Dendritic cell treated with granulocyte-macrophage colony-stimulating factor and Interleukin-4, amounts not matched to agents 40 ng/mL and 50 ng/mL, for 4 days (primary cell): ENCODE measurements at regions not wholly inside any gene's neighbourhood (a gene's known extent, or its start where the extent isn't known, plus 50 kb on each side); places are given as distances from the start of the nearest gene placed in this dataset.
A peak's percentile ranks its signal among the peaks of the same experiment; 100 is the strongest.

ENCODE experiments used
- H3K27ac Mint-ChIP-seq: one replicate; pipeline ENCODE4 v1.8.0; 2022; ENCODE audit warnings: mild to moderate bottlenecking, mixed read lengths
- H3K27me3 Mint-ChIP-seq: one replicate; pipeline ENCODE4 v1.8.0; 2022; ENCODE audit warnings: mild to moderate bottlenecking, mixed read lengths
- H3K36me3 Mint-ChIP-seq: one replicate; pipeline ENCODE4 v1.8.0; 2022; ENCODE audit warnings: low read depth, mixed read lengths
- H3K4me1 Mint-ChIP-seq: one replicate; pipeline ENCODE4 v1.8.0; 2022; ENCODE audit warnings: low read depth, mixed read lengths
- H3K4me3 Mint-ChIP-seq: one replicate; pipeline ENCODE4 v1.8.0; 2022; ENCODE audit warnings: mild to moderate bottlenecking, moderate library complexity, mixed read lengths
- H3K9me3 Mint-ChIP-seq: one replicate; pipeline ENCODE4 v1.8.0; 2022; ENCODE audit warnings: mixed read lengths
- intact Hi-C: fragments of 100-400 bp; cut with micrococcal nuclease; formaldehyde crosslinking; loops from one replicate; pipeline ENCODE4 v1.15.0; 2022

DNA sequence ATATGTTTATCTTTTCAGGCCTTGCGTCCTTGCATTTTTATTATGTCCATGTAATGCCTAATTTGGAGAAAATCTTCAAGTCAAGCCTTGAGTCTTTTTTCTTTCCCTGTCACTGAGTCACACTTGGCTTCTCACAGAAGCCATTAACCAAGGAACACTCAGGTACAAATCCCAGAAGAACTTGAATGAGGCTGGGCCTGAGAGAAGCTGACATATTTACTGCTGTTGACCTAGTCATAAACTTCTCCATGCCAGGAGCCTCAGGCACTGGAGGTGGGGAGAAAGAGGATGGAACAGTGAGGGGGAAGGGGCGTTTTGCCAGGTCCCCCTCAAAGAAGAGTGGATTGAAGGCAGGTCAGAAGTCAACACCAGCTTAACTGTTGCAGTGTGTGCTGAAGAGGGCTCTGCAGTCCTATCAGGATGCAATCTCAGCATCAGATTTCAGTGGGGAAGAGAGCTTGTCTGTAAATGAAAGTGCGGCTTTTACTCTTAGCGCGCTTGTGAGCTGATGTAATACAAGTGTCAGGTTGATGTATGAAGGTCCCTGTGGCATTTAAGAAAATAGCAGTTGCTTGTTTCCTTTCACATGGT lies 526.0 kb downstream of the ETS1 start:
- Mint-ChIP-seq H3K27me3 (no peaks in the 10 kb centered on the region), H3K9me3 (no peaks in the 10 kb centered on the region), H3K36me3 (no peaks in the 10 kb centered on the region), H3K27ac (no peak overlapping the region), H3K4me1 (no peaks in the 10 kb centered on the region), H3K4me3 (no peak overlapping the region)
- intact Hi-C loops, result no loop called here

DNA sequence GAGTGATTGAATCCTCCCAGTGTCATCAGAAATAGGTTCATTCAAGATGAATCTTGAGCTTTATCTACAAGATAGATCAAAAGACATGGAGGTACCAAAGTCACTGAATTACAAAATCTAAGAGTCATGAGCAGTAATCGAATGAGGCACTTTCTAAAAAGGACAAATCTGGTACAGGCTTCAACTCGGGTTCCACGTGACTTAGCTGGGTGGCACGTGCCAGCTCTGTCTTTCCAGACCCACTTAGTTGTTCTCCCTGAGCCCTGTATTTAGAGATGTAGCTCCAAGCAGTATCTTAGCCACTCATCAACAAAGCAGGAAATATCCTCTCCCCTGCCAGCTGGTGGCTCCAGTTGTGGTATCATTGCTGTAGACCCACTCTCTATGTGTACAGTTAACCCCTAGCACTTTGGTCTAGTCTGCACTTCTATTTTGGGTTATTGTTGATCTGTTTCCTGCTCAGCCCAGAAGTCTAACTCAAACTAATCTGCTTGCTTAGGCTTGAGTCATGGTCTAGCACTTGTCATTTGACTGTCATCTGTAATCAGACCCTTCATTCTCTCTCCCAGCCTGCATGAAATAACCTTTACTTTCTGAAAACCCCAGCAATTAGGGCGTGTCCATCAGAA lies 528.7 kb downstream of the ETS1 start:
- Mint-ChIP-seq H3K36me3 (no peaks in the 10 kb centered on the region), H3K4me1 (peaks cover 11% of the 10 kb centered on the region), H3K27ac (no peak overlapping the region), H3K27me3 (no peaks in the 10 kb centered on the region), H3K4me3 (no peak overlapping the region), H3K9me3 (no peaks in the 10 kb centered on the region)
- intact Hi-C loops, result no loop called here

DNA sequence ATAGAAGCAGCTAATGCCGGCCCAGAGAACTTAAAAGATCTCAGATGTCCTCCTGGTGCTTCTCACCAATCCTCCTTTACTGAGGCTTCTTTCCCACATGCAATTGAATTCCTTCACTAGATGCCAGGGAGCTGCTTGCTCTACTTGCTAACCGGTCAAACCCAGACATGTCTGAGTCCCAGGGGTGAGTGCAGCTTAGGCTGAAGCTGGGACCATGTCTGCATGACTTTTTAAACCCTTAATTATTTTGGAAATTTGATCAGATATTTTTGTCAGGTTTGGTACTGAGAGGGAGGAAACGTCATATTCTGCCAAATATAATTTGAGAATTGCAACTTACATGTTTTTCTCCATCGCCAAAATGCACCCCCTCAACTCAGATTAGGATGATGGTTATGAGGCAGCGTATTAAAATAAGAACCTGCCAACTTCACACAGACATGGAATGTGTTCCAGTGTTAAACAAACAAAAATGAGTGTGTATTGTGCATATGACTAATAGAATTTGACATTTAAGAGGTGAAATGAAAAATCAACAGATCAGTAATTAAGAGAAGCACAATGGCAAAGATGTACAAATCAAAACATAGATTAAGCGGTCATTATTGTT lies 529.5 kb downstream of the ETS1 start:
- no peaks in the 10 kb centered on the region for H3K36me3 Mint-ChIP-seq
- H3K27me3 Mint-ChIP-seq, result no peaks in the 10 kb centered on the region
- H3K9me3 Mint-ChIP-seq, result no peaks in the 10 kb centered on the region
- H3K4me1 Mint-ChIP-seq, result peaks cover 19% of the 10 kb centered on the region
- intact Hi-C loops, result no loop called here
- H3K27ac Mint-ChIP-seq, result no peak overlapping the region
- no peak overlapping the region for H3K4me3 Mint-ChIP-seq

GRCh38 chr11:128055576-128056217 lies 531.7 kb downstream of the ETS1 start:
- H3K9me3 Mint-ChIP-seq, result no peaks in the 10 kb centered on the region
- H3K36me3 Mint-ChIP-seq, result no peaks in the 10 kb centered on the region
- H3K27me3 Mint-ChIP-seq, result no peaks in the 10 kb centered on the region
- no peak overlapping the region for H3K27ac Mint-ChIP-seq
- intact Hi-C loops, result no loop called here
- H3K4me1 Mint-ChIP-seq, result peaks cover 35% of the 10 kb centered on the region
- H3K4me3 Mint-ChIP-seq, result no peak overlapping the region

GRCh38 chr11:128053981-128054931 lies 533.1 kb downstream of the ETS1 start:
- Mint-ChIP-seq H3K9me3 (no peaks in the 10 kb centered on the region), H3K36me3 (no peaks in the 10 kb centered on the region), H3K4me3 (no peak overlapping the region), H3K27ac (no peak overlapping the region), H3K4me1 (peaks cover 38% of the 10 kb centered on the region), H3K27me3 (no peaks in the 10 kb centered on the region)
- intact Hi-C loops, result no loop called here

DNA sequence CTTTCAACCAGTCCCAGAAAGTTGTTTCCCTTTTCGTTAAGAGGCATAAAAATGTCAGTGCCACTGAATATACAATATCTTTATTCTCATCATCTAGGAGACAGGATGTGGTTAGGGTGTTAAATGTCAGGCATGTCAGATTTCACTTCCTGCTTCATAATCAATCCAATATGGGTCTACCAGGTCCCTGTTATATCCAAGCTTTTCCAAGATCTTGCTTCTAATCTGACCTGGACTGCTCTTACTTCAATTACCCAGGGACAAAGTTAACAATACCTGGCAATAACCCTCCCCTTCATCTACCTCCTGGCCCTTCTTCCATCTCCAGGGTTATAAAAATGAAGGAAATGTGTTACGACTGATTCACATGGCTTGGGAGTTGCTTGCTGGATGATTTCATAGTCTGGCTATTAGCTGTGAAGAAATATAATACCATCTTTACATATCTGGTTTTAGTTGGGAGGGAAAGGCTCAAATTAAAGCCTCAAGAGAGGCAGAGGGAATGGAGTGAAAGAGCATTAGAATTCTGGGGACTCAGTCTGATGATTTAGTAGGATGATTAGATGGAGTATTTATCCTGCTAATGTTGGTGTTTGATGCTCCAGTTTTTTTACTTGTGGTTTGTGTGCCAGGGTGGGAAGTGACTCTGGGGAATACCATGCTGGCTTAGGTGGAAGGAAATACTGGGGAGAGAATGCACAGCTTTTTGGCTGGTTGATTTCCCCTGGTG lies 534.3 kb downstream of the ETS1 start:
- Mint-ChIP-seq H3K27ac (peak overlapping the region; percentile 12), H3K36me3 (no peaks in the 10 kb centered on the region), H3K4me1 (peaks cover 38% of the 10 kb centered on the region), H3K27me3 (no peaks in the 10 kb centered on the region), H3K9me3 (no peaks in the 10 kb centered on the region), H3K4me3 (no peak overlapping the region)
- intact Hi-C loops, result no loop called here

GRCh38 chr11:128048121-128048520 lies 539.2 kb downstream of the ETS1 start:
- no peaks in the 10 kb centered on the region for H3K9me3 Mint-ChIP-seq
- H3K36me3 Mint-ChIP-seq, result no peaks in the 10 kb centered on the region
- H3K27ac Mint-ChIP-seq, result no peak overlapping the region
- no peaks in the 10 kb centered on the region for H3K27me3 Mint-ChIP-seq
- no peak overlapping the region for H3K4me3 Mint-ChIP-seq
- H3K4me1 Mint-ChIP-seq, result peaks cover 21% of the 10 kb centered on the region
- intact Hi-C loops, result no loop called here

DNA sequence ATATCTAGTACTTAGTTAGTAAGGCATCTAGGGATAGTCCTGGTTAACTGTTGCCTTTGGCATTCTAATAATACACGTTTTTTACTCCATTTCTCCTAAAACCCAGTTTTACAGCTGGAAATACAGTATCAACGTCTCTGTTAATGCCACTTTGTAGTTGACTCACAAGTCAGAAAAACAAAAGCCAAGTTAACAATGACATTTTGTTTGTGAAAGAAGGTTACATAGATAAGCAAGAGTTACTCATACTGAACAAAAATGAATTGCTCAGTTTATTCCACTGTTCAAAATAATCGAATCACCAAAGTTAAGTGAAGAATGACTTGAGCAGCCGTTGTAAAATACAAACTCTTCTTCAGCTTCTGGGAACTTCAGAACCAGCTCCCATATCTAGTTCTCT lies 540.3 kb downstream of the ETS1 start:
- peaks cover 20% of the 10 kb centered on the region for H3K4me1 Mint-ChIP-seq
- intact Hi-C loops, result no loop called here
- no peak overlapping the region for H3K27ac Mint-ChIP-seq

GRCh38 chr11:128046213-128046612 lies 541.1 kb downstream of the ETS1 start:
- Mint-ChIP-seq H3K27ac (no peak overlapping the region), H3K4me3 (no peak overlapping the region), H3K27me3 (no peaks in the 10 kb centered on the region), H3K4me1 (peaks cover 13% of the 10 kb centered on the region), H3K9me3 (no peaks in the 10 kb centered on the region), H3K36me3 (no peaks in the 10 kb centered on the region)
- intact Hi-C loops, result no loop called here

More for the DNA sequence above, 540.3 kb downstream of the ETS1 start:
- no peaks in the 10 kb centered on the region for H3K9me3 Mint-ChIP-seq
- no peak overlapping the region for H3K4me3 Mint-ChIP-seq
- no peaks in the 10 kb centered on the region for H3K27me3 Mint-ChIP-seq
- H3K36me3 Mint-ChIP-seq, result no peaks in the 10 kb centered on the region

DNA sequence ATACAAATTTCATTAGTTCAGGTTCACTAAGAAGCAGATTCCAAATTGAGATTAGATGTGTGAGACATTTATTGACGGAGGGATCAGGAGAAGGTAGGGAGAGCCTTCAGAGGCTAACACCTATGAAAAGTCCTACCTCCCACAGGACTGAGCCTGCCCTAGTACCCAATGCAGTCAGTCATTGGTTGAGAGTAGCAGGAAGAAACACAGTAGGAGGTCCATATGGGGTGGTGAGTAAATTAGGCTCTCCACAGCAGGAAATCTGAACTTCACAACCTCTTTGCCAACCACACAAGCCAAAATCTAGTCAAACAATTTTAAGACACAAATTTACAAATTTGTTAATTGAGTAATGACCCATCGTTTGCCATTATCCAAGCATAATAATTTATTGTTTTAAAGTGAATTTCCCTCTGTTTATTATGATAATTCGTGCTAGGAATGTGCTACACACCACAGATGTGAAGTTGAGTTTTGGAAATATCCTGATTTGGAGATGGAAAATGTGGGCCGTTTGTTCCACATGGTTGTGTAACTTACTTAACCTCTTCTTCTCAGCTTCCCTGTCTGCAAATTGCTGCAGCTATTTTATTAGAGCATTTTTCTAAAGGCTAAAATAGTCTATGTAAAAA lies 542.1 kb downstream of the ETS1 start:
- no peak overlapping the region for H3K27ac Mint-ChIP-seq
- H3K27me3 Mint-ChIP-seq, result no peaks in the 10 kb centered on the region
- H3K9me3 Mint-ChIP-seq, result no peaks in the 10 kb centered on the region
- no peaks in the 10 kb centered on the region for H3K36me3 Mint-ChIP-seq
- peaks cover 5% of the 10 kb centered on the region for H3K4me1 Mint-ChIP-seq
- H3K4me3 Mint-ChIP-seq, result no peak overlapping the region
- intact Hi-C loops, result no loop called here

DNA sequence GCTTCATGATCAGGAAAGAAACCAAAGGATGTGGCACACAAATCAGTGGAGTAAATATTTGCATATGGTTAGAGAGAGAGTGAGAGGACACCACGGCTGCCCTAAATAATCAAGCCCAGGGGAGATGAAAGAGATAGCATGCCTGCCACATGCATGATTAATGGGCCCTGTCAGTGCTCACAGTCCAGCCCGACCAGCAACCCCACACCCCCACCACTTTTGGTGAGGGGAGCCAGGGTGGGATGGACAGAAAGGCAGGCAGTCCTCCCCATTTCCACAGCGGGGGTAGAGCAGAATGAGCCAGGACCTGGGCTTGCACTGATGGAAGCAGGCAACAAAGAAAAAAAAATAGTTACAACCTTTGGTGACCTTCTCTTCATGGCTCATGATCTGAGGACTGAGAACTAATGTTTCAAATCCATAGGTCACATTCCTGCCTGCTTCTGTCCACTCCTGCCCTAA lies 545.0 kb downstream of the ETS1 start:
- no peaks in the 10 kb centered on the region for H3K27me3 Mint-ChIP-seq
- no peaks in the 10 kb centered on the region for H3K36me3 Mint-ChIP-seq
- intact Hi-C loops, result no loop called here
- no peak overlapping the region for H3K27ac Mint-ChIP-seq
- no peaks in the 10 kb centered on the region for H3K9me3 Mint-ChIP-seq
- H3K4me1 Mint-ChIP-seq, result peaks cover 27% of the 10 kb centered on the region
- H3K4me3 Mint-ChIP-seq, result no peak overlapping the region

- Mint-ChIP-seq H3K4me1 (peaks cover 32% of the 10 kb centered on the region), H3K27ac (no peak overlapping the region), H3K9me3 (no peaks in the 10 kb centered on the region), H3K36me3 (no peaks in the 10 kb centered on the region), H3K4me3 (no peak overlapping the region), H3K27me3 (no peaks in the 10 kb centered on the region)
- intact Hi-C loops, result no loop called here
These were observed 546.8 kb downstream of the ETS1 start for GRCh38 chr11:128040603-128041002.
